ENCODE measurements at regions not wholly inside any gene's neighbourhood (a gene's known extent, or its start where the extent isn't known, plus 50 kb on each side); places are given as distances from the start of the nearest gene placed in this dataset.
A peak's percentile ranks its signal among the peaks of the same experiment; 100 is the strongest.

- DNase-seq = peak; percentile 26
Measured at GRCh38 chr3:189563853-189564563, 67.2 kb upstream of the TP63 start.

GRCh38 chr3:189566550-189567130 is 64.5 kb upstream of the TP63 start:
- DNase-seq = no peak

GRCh38 chr3:189567322-189567721 is 63.9 kb upstream of the TP63 start:
- DNase-seq = no peak

- peak; percentile 22 for DNase-seq
Measured at GRCh38 chr3:189567766-189568420, 63.3 kb upstream of the TP63 start.

- DNase-seq = no peak
Measured at GRCh38 chr3:189568961-189569360, 62.2 kb upstream of the TP63 start.

GRCh38 chr3:189569473-189569872 is 61.7 kb upstream of the TP63 start:
- DNase-seq = no peak

- DNase-seq = no peak
Measured at GRCh38 chr3:189570916-189571315, 60.3 kb upstream of the TP63 start.

GRCh38 chr3:189572249-189572648 is 58.9 kb upstream of the TP63 start:
- DNase-seq = no peak

- DNase-seq = no peak
Measured at GRCh38 chr3:189573004-189573403, 58.2 kb upstream of the TP63 start.

GRCh38 chr3:189576486-189576885 is 54.7 kb upstream of the TP63 start:
- DNase-seq = no peak

- DNase-seq = no peak
Measured at GRCh38 chr3:189577050-189577951, 53.9 kb upstream of the TP63 start.

- DNase-seq = no peak
Measured at GRCh38 chr3:189580190-189580589, 51.0 kb upstream of the TP63 start.

Measured in femur (tissue), 1 donor.